CD8-positive, alpha-beta memory T cell (primary cell): ENCODE measurements at regions not wholly inside any gene's neighbourhood (a gene's known extent, or its start where the extent isn't known, plus 50 kb on each side); places are given as distances from the start of the nearest gene placed in this dataset.

Experiments
- CTCF ChIA-PET: fragments of 350-600 bp; sonication (Branson Sonifier 250); formaldehyde crosslinking; loops from one replicate; lab custom pipeline; 2021; ENCODE audit warnings: antibody characterized with exemption; lab: Charles Lee
- POLR2A ChIA-PET: fragments of 350-600 bp; sonication (Branson Sonifier 250); formaldehyde crosslinking; loops from one replicate; lab custom pipeline; 2021; ENCODE audit warnings: antibody characterized with exemption; lab: Charles Lee
- DNase-seq, 5 donors: peaks; one replicate each; pipeline versions ENCODE4 v3.0.0 to v3.0.0-alpha.2; 2020 to 2022; ENCODE audit warnings: mixed read lengths in 1 of 5
- H3K27ac ChIP-seq: one replicate; pipeline ENCODE4 v1.7.0; 2013; ENCODE audit warnings: low read depth, mild to moderate bottlenecking, low read length, moderate library complexity
- H3K27me3 ChIP-seq: 2 replicates; pipeline ENCODE4 v1.7.0; 2013; ENCODE audit warnings: low read length, mild to moderate bottlenecking; ENCODE audit not compliant: insufficient read depth, poor library complexity, severe bottlenecking
- H3K36me3 ChIP-seq: 2 replicates; pipeline ENCODE4 v1.7.0; 2013; ENCODE audit warnings: mild to moderate bottlenecking, low read length, moderate library complexity; ENCODE audit not compliant: insufficient read depth
- H3K4me1 ChIP-seq: 2 replicates; pipeline ENCODE4 v1.7.0; 2013; ENCODE audit warnings: mild to moderate bottlenecking, low read length, moderate library complexity; ENCODE audit not compliant: insufficient read depth
- H3K4me3 ChIP-seq: 2 replicates; pipeline ENCODE4 v1.7.0; 2013; ENCODE audit warnings: mild to moderate bottlenecking, low read length
- H3K9me3 ChIP-seq: 2 replicates; pipeline ENCODE4 v1.7.0; 2013; ENCODE audit warnings: mild to moderate bottlenecking, low read length
- H3K27ac Mint-ChIP-seq, 8 donors: one replicate each; pipeline ENCODE4 v1.8.0; 2020 to 2021; ENCODE audit warnings: mixed read lengths in 8 of 8, mild to moderate bottlenecking in 6 of 8, inconsistent platforms in 3 of 8, moderate library complexity in 3 of 8
- H3K27me3 Mint-ChIP-seq, 2 donors: one replicate each; pipeline ENCODE4 v1.8.0; 2020 to 2021; ENCODE audit warnings: mixed read lengths in 2 of 2, mild to moderate bottlenecking in 1 of 2, moderate library complexity in 1 of 2
- H3K36me3 Mint-ChIP-seq, 3 donors: one replicate each; pipeline ENCODE4 v1.8.0; 2020 to 2021; ENCODE audit warnings: mixed read lengths in 3 of 3, inconsistent platforms in 1 of 3, mild to moderate bottlenecking in 1 of 3
- H3K4me1 Mint-ChIP-seq, 3 donors: one replicate each; pipeline ENCODE4 v1.8.0; 2020 to 2021; ENCODE audit warnings: mixed read lengths in 3 of 3, inconsistent platforms in 1 of 3, mild to moderate bottlenecking in 1 of 3
- H3K4me3 Mint-ChIP-seq, 7 donors: one replicate each; pipeline ENCODE4 v1.8.0; 2020 to 2021; ENCODE audit warnings: mixed read lengths in 7 of 7, mild to moderate bottlenecking in 6 of 7, moderate library complexity in 4 of 7, inconsistent platforms in 2 of 7
- H3K9me3 Mint-ChIP-seq, 5 donors: one replicate each; pipeline ENCODE4 v1.8.0; 2020 to 2022; ENCODE audit warnings: mixed read lengths in 5 of 5, mild to moderate bottlenecking in 3 of 5, moderate library complexity in 2 of 5, inconsistent platforms in 1 of 5

GRCh38 chr12:127625176-127625771 is 641.7 kb upstream of the TMEM132C start:
- Mint-ChIP-seq H3K4me3 (no peak overlapping the region), H3K4me1 (no peaks in the 10 kb centered on the region), H3K27me3 (no peaks in the 10 kb centered on the region), H3K27ac (no peak overlapping the region), H3K9me3 (peaks cover 0 to 5% (median 0%) of the 10 kb centered on the region in 5 donors), H3K36me3 (no peaks in the 10 kb centered on the region)
- Histone ChIP-seq H3K27me3 (no peaks in the 10 kb centered on the region), H3K4me1 (no peaks in the 10 kb centered on the region), H3K27ac (no peak overlapping the region), H3K4me3 (no peak overlapping the region), H3K9me3 (no peaks in the 10 kb centered on the region), H3K36me3 (no peaks in the 10 kb centered on the region)
- CTCF ChIA-PET = no interaction called here
- POLR2A ChIA-PET = no interaction called here
- no peak for DNase-seq

GRCh38 chr12:127628645-127629044 is 638.3 kb upstream of the TMEM132C start:
- Histone ChIP-seq H3K4me1 (no peaks in the 10 kb centered on the region), H3K4me3 (no peak overlapping the region), H3K27me3 (no peaks in the 10 kb centered on the region), H3K36me3 (no peaks in the 10 kb centered on the region), H3K27ac (no peak overlapping the region), H3K9me3 (no peaks in the 10 kb centered on the region)
- DNase-seq = no peak
- H3K9me3 Mint-ChIP-seq = peaks cover 0 to 9% (median 0%) of the 10 kb centered on the region in 5 donors
- peak overlapping the region in 1 of 8 donors; percentile 18 for H3K27ac Mint-ChIP-seq
- H3K4me3 Mint-ChIP-seq = no peak overlapping the region
- no peaks in the 10 kb centered on the region for H3K36me3 Mint-ChIP-seq
- ChIA-PET POLR2A (no interaction called here), CTCF (no interaction called here)
- H3K4me1 Mint-ChIP-seq = no peaks in the 10 kb centered on the region
- H3K27me3 Mint-ChIP-seq = no peaks in the 10 kb centered on the region

GRCh38 chr12:127629066-127629820 is 637.7 kb upstream of the TMEM132C start:
- no peaks in the 10 kb centered on the region for H3K4me1 Mint-ChIP-seq
- H3K27me3 ChIP-seq = no peaks in the 10 kb centered on the region
- no peak overlapping the region for H3K27ac ChIP-seq
- H3K27me3 Mint-ChIP-seq = no peaks in the 10 kb centered on the region
- no peaks in the 10 kb centered on the region for H3K9me3 ChIP-seq
- H3K9me3 Mint-ChIP-seq = peaks cover 0 to 10% (median 0%) of the 10 kb centered on the region in 5 donors
- CTCF ChIA-PET = no interaction called here
- H3K36me3 Mint-ChIP-seq = no peaks in the 10 kb centered on the region
- no peak overlapping the region for H3K4me3 Mint-ChIP-seq
- H3K4me3 ChIP-seq = no peak overlapping the region
- H3K36me3 ChIP-seq = no peaks in the 10 kb centered on the region
- peak overlapping the region in 1 of 8 donors; percentile 18 for H3K27ac Mint-ChIP-seq
- DNase-seq = no peak
- POLR2A ChIA-PET = no interaction called here
- H3K4me1 ChIP-seq = no peaks in the 10 kb centered on the region

GRCh38 chr12:127632461-127632860 is 634.5 kb upstream of the TMEM132C start:
- no peak overlapping the region for H3K27ac ChIP-seq
- Mint-ChIP-seq H3K9me3 (peaks cover 0 to 11% (median 0%) of the 10 kb centered on the region in 5 donors), H3K4me1 (no peaks in the 10 kb centered on the region), H3K27ac (no peak overlapping the region), H3K36me3 (no peaks in the 10 kb centered on the region), H3K27me3 (no peaks in the 10 kb centered on the region), H3K4me3 (no peak overlapping the region)
- no peak for DNase-seq
- H3K4me3 ChIP-seq = no peak overlapping the region
- H3K4me1 ChIP-seq = no peaks in the 10 kb centered on the region
- POLR2A ChIA-PET = no interaction called here
- no peaks in the 10 kb centered on the region for H3K36me3 ChIP-seq
- H3K9me3 ChIP-seq = no peaks in the 10 kb centered on the region
- H3K27me3 ChIP-seq = no peaks in the 10 kb centered on the region
- CTCF ChIA-PET = no interaction called here

- Mint-ChIP-seq H3K4me3 (no peak overlapping the region), H3K9me3 (peaks cover 0 to 11% (median 3%) of the 10 kb centered on the region in 5 donors), H3K36me3 (no peaks in the 10 kb centered on the region), H3K27me3 (no peaks in the 10 kb centered on the region), H3K27ac (no peak overlapping the region), H3K4me1 (no peaks in the 10 kb centered on the region)
- Histone ChIP-seq H3K4me1 (no peaks in the 10 kb centered on the region), H3K9me3 (no peaks in the 10 kb centered on the region), H3K27me3 (no peaks in the 10 kb centered on the region), H3K36me3 (no peaks in the 10 kb centered on the region), H3K27ac (no peak overlapping the region), H3K4me3 (no peak overlapping the region)
- no peak for DNase-seq
- ChIA-PET POLR2A (no interaction called here), CTCF (no interaction called here)
These were observed 631.1 kb upstream of the TMEM132C start for GRCh38 chr12:127635838-127636237.

GRCh38 chr12:127636882-127637281 is 630.1 kb upstream of the TMEM132C start:
- no peak overlapping the region for H3K27ac Mint-ChIP-seq
- H3K9me3 Mint-ChIP-seq = peaks cover 0 to 11% (median 3%) of the 10 kb centered on the region in 5 donors
- no peak overlapping the region for H3K27ac ChIP-seq
- H3K27me3 ChIP-seq = no peaks in the 10 kb centered on the region
- H3K4me3 Mint-ChIP-seq = no peak overlapping the region
- no peaks in the 10 kb centered on the region for H3K4me1 ChIP-seq
- no peak for DNase-seq
- ChIA-PET CTCF (no interaction called here), POLR2A (no interaction called here)
- H3K27me3 Mint-ChIP-seq = no peaks in the 10 kb centered on the region
- H3K4me3 ChIP-seq = no peak overlapping the region
- H3K4me1 Mint-ChIP-seq = no peaks in the 10 kb centered on the region
- H3K36me3 ChIP-seq = no peaks in the 10 kb centered on the region
- no peaks in the 10 kb centered on the region for H3K9me3 ChIP-seq
- no peaks in the 10 kb centered on the region for H3K36me3 Mint-ChIP-seq

GRCh38 chr12:127640181-127640886 is 626.6 kb upstream of the TMEM132C start:
- H3K4me3 Mint-ChIP-seq = no peak overlapping the region
- ChIA-PET CTCF (no interaction called here), POLR2A (no interaction called here)
- no peaks in the 10 kb centered on the region for H3K36me3 Mint-ChIP-seq
- Histone ChIP-seq H3K9me3 (no peaks in the 10 kb centered on the region), H3K36me3 (no peaks in the 10 kb centered on the region), H3K27me3 (no peaks in the 10 kb centered on the region), H3K4me3 (no peak overlapping the region), H3K27ac (no peak overlapping the region), H3K4me1 (no peaks in the 10 kb centered on the region)
- H3K9me3 Mint-ChIP-seq = peaks cover 0 to 13% (median 4%) of the 10 kb centered on the region in 5 donors
- H3K27ac Mint-ChIP-seq = no peak overlapping the region
- no peak for DNase-seq
- H3K4me1 Mint-ChIP-seq = no peaks in the 10 kb centered on the region
- no peaks in the 10 kb centered on the region for H3K27me3 Mint-ChIP-seq

- no peak overlapping the region for H3K4me3 Mint-ChIP-seq
- DNase-seq = no peak
- CTCF ChIA-PET = no interaction called here
These were observed 624.8 kb upstream of the TMEM132C start for GRCh38 chr12:127642208-127642607.

More at GRCh38 chr12:127642208-127642607, 624.8 kb upstream of the TMEM132C start:
- Histone ChIP-seq H3K36me3 (no peaks in the 10 kb centered on the region), H3K4me1 (no peaks in the 10 kb centered on the region), H3K9me3 (no peaks in the 10 kb centered on the region), H3K27me3 (no peaks in the 10 kb centered on the region), H3K4me3 (no peak overlapping the region), H3K27ac (no peak overlapping the region)
- POLR2A ChIA-PET = no interaction called here
- Mint-ChIP-seq H3K27ac (no peak overlapping the region), H3K9me3 (peaks cover under 1 to 12% (median 4%) of the 10 kb centered on the region in 5 donors), H3K4me1 (no peaks in the 10 kb centered on the region), H3K36me3 (no peaks in the 10 kb centered on the region), H3K27me3 (no peaks in the 10 kb centered on the region)
